GM21528 (cell line): ENCODE measurements at regions not wholly inside any gene's neighbourhood (a gene's known extent, or its start where the extent isn't known, plus 50 kb on each side); places are given as distances from the start of the nearest gene placed in this dataset.
"Not testable (repeated sequence)": the region's sequence is repeated elsewhere in the genome, so short reads cannot be mapped to it uniquely, and the experiment has no call there.

Experiments used
- ATAC-seq: cut with Tn5 transposase; IDR thresholded peaks from one replicate; pipeline ENCODE4 v1.9.1; 2021; ENCODE audit warnings: mild to moderate bottlenecking, moderate library complexity; ENCODE audit not compliant: unreplicated experiment, low FRiP score

GRCh38 chr3:66910266-66911055 lies 87.6 kb upstream of the KBTBD8 start:
- ATAC-seq: no peak

- no peak for ATAC-seq
These were observed 85.8 kb upstream of the KBTBD8 start for GRCh38 chr3:66912306-66912705.

GRCh38 chr3:66922058-66922457 lies 76.0 kb upstream of the KBTBD8 start:
- no peak for ATAC-seq

- ATAC-seq: no peak
These were observed 74.1 kb upstream of the KBTBD8 start for GRCh38 chr3:66923969-66924368.

- ATAC-seq: no peak
These were observed 69.9 kb upstream of the KBTBD8 start for GRCh38 chr3:66928252-66928651.

GRCh38 chr3:66931291-66931690 lies 66.8 kb upstream of the KBTBD8 start:
- no peak for ATAC-seq

GRCh38 chr3:66931699-66932098 lies 66.4 kb upstream of the KBTBD8 start:
- no peak for ATAC-seq

GRCh38 chr3:66933233-66933632 lies 64.9 kb upstream of the KBTBD8 start:
- ATAC-seq: no peak

- ATAC-seq: no peak
These were observed 64.1 kb upstream of the KBTBD8 start for GRCh38 chr3:66934041-66934440.

- ATAC-seq: no peak
These were observed 63.4 kb upstream of the KBTBD8 start for GRCh38 chr3:66934725-66935124.

- not testable (repeated sequence) for ATAC-seq
These were observed 61.1 kb upstream of the KBTBD8 start for GRCh38 chr3:66937041-66937440.

GRCh38 chr3:66938338-66938963 lies 59.7 kb upstream of the KBTBD8 start:
- ATAC-seq: no peak

GRCh38 chr3:66948041-66948440 lies 50.1 kb upstream of the KBTBD8 start:
- no peak for ATAC-seq
